Ishikawa (cell line): ENCODE measurements at regions not wholly inside any gene's neighbourhood (a gene's known extent, or its start where the extent isn't known, plus 50 kb on each side); places are given as distances from the start of the nearest gene placed in this dataset.

ENCODE experiments used
- CEBPB ChIP-seq: IDR thresholded peaks from 2 replicates; pipeline ENCODE4 v1.6.1; 2012
- EP300 ChIP-seq: IDR thresholded peaks from 2 replicates; pipeline ENCODE4 v1.6.1; 2012; ENCODE audit warnings: borderline replicate concordance
- NFIC ChIP-seq: IDR thresholded peaks from 2 replicates; pipeline ENCODE4 v1.6.1; 2012
- RAD21 ChIP-seq: IDR thresholded peaks from 2 replicates; pipeline ENCODE4 v1.6.1; 2012; ENCODE audit warnings: low read depth
- REST ChIP-seq: IDR thresholded peaks from 2 replicates; pipeline ENCODE4 v1.6.1; 2012; ENCODE audit warnings: low read depth, mild to moderate bottlenecking
- TAF1 ChIP-seq: IDR thresholded peaks from 2 replicates; pipeline ENCODE4 v1.6.1; 2012; ENCODE audit warnings: low read depth, mild to moderate bottlenecking
- TCF12 ChIP-seq: IDR thresholded peaks from 2 replicates; pipeline ENCODE4 v1.6.1; 2012; ENCODE audit warnings: low read depth
- TF ChIP-seq, protein P1 (sequence below): IDR thresholded peaks from 2 replicates; pipeline ENCODE4 v1.6.1; 2012

GRCh38 chr2:45199973-45200372, 190.7 kb upstream of the SIX2 start:
- TF ChIP-seq TAF1 (no peak), RAD21 (no peak), TCF12 (no peak), REST (no peak), EP300 (no peak), CEBPB (no peak), NFIC (no peak)
- TF ChIP-seq, protein P1, sequence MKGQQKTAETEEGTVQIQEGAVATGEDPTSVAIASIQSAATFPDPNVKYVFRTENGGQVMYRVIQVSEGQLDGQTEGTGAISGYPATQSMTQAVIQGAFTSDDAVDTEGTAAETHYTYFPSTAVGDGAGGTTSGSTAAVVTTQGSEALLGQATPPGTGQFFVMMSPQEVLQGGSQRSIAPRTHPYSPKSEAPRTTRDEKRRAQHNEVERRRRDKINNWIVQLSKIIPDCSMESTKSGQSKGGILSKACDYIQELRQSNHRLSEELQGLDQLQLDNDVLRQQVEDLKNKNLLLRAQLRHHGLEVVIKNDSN, result no peak
